ENCODE measurements at regions not wholly inside any gene's neighbourhood (a gene's known extent, or its start where the extent isn't known, plus 50 kb on each side); places are given as distances from the start of the nearest gene placed in this dataset.

DNA sequence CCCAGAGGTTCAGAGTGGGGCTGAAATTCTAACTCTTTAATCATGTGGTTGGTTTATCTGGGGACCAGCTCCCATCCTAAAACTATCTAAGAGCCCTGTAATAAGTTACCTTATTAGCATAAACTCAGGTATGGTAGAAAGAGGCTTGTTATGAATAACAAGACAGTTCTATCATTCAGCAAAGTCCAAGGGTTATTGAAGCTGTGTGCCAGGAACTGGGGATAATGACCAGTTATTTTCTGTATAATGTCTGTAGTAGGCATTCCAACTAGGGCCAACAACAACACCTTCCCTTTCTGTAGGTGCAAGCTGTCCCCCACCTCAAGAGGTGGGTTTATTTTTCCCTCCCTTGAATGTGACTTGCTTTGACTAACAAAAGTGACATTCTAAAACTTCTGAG is 170.1 kb downstream of the CD83 start:
- no peak for TF ChIP-seq EP300 (IDR thresholded peaks at IDR 0.05)
- no peak for TF ChIP-seq CTCF (IDR thresholded peaks at IDR 0.05)
- no peak for TF ChIP-seq POLR2AphosphoS5 (IDR thresholded peaks at IDR 0.05)
- no peak for TF ChIP-seq POLR2A (IDR thresholded peaks at IDR 0.05)

All from sigmoid colon (tissue), 4 donors.